ENCODE measurements at regions not wholly inside any gene's neighbourhood (a gene's known extent, or its start where the extent isn't known, plus 50 kb on each side); places are given as distances from the start of the nearest gene placed in this dataset.

DNA sequence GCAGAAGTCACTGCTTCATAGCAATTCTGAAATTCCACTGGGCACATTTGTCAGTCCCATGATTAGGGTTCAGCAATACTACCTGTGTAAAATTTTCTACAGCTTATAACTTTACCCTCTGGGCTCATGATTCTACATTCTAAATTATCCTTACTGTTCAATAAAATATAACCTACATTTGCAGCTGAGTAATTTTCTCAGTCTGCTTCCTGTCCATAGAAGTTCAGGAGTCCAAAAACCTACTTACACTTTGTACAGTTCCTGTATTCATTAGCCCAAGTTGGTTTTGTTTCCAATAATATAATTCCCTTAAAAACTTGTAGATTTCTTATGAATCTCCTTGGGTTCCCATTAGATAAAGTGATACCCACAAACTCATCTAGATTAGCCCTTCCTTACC lies 295.3 kb downstream of the SP3 start:
- no peak for DNase-seq (ENCODE audit: low read depth)

DNA sequence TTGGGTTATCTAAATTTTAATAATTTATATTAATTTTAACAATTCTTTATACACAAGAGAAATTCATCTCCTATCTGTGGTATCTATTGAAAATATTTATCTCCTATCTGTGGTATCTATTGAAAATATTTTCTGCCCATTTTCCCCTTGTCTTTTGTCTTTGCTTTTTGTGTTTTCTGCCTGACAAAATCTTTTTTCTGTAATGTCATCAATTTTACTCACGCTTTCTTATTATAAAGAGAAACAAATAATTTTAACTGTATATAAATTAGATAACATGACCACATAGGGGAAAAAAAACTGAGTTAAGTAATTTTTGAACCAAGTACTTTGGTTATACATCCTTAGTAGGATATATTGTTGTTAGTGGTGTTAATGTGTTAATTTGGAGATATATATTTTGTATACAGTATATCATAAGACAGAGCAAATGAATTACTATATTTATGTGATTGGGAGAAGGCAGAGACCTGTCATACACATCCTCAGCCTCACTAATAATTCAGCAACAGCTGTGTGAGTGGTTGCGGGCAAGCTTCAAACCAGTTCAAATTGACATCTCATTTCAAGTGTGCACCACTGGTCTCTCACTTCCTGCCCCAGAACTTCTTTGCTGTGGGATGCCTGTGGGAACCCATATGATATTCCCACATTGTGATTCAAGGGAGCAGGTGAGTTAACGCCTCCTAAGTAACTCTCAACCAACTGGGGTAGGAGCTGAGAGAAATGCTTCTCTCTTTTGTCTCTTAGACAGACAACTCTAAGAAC lies 292.4 kb downstream of the SP3 start:
- DNase-seq (ENCODE audit: low read depth): no peak

DNA sequence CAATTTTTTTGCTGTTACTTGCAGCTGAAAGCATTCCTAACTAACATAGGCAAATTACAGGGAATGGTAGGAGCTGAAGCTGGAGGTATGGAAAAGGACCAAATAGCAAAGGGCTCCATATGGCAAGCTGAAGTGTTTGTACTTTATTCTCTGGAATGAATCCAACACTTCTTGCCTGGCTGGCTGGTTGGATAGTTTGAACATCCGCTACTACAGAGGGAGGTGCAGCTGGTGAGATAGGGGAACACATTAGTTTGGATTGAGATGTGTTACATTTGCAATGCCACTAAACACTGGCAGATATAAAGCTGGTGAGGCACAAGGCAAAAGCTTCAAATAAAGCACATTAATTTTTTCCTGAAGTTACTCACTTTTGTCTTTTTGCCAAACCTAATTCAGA lies 291.5 kb downstream of the SP3 start:
- DNase-seq (ENCODE audit: low read depth): no peak

DNA sequence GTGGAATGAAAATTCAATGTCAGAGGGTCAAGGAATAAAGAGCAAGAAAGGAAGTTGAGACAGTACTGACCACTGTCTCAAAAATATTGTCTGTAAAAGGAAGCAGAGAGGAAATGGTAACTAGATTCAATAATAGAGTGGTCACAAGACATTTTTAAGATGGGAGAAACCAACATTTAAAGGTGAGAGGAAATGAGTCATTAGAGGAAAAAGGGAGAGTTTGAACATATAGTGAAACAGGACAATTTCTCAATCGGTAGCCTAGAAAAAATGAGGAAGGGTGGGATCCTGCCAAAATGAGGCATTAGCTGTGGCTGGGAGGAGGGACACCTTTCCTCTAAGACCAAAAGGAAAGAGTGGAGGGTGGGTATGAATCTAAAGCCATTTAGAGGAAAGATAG lies 288.5 kb downstream of the SP3 start:
- DNase-seq (ENCODE audit: low read depth): no peak

DNA sequence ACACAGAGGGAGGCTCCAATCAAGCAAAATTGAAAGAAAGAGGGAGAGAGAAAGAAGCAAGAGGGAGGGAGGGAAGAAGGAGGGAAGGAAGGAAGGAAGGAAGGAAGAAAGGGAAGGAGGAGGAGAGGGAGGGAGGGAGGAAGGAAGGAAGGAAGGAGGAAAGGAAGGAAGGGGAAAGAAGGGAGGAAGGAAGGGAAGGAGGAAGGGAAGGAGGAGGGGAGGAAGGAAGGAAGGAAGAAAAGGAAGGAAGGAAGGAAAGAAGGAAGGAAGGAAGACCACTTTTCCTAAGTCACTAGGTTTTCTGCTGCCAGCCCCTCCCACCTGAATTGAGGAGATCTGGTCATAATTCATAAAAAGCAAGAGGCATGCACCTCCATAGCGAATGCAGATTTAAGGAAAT lies 287.0 kb downstream of the SP3 start:
- DNase-seq (ENCODE audit: low read depth): no peak

GRCh38 chr2:173680574-173680973 lies 284.6 kb downstream of the SP3 start:
- no peak for DNase-seq (ENCODE audit: low read depth)

DNA sequence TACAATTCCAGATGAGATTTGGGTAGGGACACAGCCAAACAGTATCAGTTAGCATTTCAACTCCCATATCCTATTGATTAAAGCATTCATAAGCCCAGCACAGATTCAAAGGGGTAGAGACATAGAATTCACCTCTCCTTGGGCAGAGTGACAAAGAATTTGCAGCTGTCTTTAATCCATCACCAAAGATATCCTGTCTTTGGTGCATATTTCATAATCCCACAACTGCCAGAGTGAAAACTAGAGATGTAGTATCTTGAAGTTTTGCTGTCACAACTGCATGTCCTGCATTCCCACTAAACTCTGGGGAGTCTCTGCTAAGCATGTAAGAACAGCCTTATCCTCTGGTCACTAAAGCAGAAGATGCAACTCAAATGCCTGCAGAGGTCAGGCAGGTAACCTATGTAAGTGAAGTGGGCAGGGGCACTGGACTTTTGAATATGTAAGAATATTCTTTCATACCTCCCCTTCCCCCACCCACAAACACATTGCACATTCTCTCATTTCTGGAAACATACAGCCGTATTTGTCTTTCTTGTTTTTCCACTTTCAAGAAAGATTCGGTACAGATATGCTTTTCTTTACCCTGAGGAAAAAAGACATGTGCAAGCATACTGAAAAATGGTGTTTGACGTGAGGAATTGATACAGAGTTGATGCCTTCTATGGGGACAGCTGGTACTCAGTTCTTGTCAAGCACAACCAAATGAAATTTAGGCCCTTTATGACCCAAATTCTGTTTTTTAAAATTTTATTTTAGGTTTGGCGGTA lies 283.1 kb downstream of the SP3 start:
- no peak for DNase-seq (ENCODE audit: low read depth)

- DNase-seq (ENCODE audit: low read depth): no peak
These were observed 280.2 kb downstream of the SP3 start for GRCh38 chr2:173684896-173685459.

- DNase-seq (ENCODE audit: low read depth): no peak
These were observed 274.8 kb downstream of the SP3 start for GRCh38 chr2:173690349-173690748.

GRCh38 chr2:173692068-173692467 lies 273.1 kb downstream of the SP3 start:
- no peak for DNase-seq (ENCODE audit: low read depth)

- no peak for DNase-seq (ENCODE audit: low read depth)
These were observed 272.1 kb downstream of the SP3 start for GRCh38 chr2:173693044-173693589.

DNA sequence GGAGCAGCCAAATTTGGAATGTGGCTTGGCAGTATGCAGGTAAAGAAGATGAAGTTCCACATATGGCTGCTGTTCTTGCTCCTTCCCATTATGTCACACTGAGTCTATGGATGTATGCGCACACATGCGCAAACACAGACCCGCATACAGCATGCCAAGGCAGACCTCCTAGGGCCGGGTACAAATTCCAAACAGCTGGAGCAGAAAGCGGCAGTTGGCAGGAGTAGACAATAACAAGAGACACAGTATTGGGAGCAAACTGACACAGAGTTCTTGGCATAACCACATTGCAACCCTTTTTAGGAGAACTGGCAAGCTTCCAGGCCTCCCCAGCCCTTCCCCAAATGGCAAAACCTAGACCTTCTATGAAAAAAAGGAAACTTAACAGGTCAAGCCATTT lies 268.9 kb downstream of the SP3 start:
- no peak for DNase-seq (ENCODE audit: low read depth)

DNA sequence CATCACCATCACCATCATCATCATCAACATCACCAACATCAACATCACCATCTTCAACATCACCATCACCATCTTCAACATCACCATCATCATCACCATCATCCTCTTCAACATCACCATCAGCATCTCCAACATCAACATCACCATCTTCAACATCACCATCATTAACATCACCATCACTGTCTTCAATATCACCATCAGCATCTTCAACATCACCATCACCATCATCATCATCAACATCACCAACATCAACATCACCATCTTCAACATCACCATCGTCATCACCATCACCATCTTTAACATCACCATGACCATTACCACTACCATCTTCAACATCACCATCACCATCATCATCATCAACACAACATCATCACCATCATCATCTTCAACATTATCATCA lies 267.2 kb downstream of the SP3 start:
- DNase-seq (ENCODE audit: low read depth): no peak

- no peak for DNase-seq (ENCODE audit: low read depth)
These were observed 259.5 kb downstream of the SP3 start for GRCh38 chr2:173705656-173706055.

GRCh38 chr2:173706936-173707335 lies 258.2 kb downstream of the SP3 start:
- DNase-seq (ENCODE audit: low read depth): no peak

- DNase-seq (ENCODE audit: low read depth): no peak
These were observed 256.4 kb downstream of the SP3 start for GRCh38 chr2:173708806-173709205.

- DNase-seq (ENCODE audit: low read depth): no peak
These were observed 253.4 kb downstream of the SP3 start for GRCh38 chr2:173711816-173712215.

DNA sequence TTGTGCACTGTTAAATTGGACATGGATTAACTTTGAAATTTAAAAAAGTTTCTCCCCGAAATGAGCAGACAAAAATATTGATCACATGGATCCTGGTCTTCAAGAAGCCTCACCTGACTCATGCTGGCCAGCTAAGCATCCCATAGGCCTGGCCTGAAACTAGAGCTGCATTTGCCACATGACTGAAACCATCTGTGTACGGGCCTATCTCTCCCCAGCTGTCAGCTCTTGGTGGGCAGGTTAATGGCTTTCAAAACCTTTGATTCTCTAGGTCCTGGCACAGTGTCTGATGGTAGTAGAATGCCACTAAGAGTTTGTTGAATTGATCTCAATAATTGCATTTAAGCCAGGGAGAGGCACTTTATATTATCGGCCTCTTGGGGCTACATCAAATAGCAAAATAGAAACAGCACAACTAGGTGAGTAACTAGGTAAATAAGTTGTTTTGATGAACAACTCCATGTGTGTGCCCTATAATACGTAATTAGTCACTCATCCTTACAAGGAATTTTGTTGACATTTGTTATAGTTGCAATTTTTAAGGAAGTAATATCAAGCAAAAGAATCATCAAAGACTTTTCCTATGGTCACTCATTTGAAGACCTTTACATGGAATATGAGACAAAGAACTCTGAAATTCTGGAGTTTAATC lies 251.1 kb downstream of the SP3 start:
- DNase-seq (ENCODE audit: low read depth): no peak

DNA sequence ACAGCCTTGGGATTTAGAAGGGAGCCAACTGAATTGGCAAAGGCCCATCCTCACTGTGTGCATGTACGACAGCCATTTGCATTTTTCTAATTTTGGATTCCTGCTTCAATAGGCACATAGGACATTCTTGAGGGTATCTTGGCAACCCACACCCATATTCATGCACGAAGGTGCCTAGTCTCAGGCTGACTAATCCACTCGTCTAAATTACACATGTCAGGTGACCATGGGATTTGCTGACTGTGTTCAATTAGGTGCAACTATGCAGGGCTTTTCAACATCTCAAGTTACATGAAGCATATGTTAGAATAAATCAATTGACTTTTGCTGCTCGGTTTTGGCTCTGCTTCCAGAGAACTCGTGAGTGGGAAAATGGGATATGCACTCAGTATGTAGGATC lies 249.7 kb downstream of the SP3 start:
- DNase-seq (ENCODE audit: low read depth): no peak

DNA sequence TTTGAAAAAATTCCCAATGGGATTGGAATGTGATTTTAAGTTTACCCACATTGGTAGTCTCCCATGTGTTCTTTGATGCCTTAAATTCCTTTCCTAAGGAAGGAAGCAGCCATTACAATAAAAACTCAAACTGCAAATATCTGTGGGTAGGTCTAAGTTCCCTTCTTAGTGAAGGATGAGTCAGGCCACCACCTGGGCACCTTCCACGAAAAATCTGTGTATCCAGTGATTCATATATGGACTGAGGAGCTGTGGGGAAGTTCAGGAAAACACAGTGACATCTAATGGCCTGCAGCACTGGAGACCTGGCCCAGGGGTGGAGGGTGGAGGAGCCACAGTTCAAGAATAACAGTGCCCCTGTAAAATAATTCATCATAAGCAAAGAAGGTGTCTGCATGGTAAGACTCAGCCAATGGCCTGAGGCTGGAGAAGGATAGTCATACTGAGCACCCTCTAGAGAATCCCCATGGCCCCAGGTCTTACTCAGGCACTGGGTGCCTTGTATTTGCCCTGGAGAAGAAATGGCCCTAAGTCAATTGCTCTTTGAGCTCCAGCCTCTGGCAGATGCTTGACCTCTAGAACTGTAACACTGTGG lies 248.6 kb downstream of the SP3 start:
- no peak for DNase-seq (ENCODE audit: low read depth)

DNA sequence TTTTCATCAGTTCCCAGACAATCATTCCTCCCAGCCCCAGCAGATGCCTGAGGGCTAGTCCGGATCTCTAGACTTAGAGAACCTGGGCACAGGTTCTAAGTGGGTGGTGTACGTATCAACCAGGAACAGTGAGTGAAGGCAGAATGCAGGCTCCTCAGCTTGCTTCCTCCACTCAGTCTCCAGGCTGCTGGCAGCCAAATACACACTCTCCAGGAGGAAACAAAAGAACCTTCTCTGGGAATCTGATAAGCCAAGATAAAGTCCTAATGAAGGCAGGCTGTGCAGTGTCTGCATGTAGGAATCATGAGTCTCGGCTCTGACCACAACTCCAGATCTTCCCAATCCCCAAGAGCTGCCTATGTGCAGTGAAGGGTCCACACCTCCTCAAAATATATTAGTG lies 245.7 kb downstream of the SP3 start:
- DNase-seq (ENCODE audit: low read depth): no peak

DNA sequence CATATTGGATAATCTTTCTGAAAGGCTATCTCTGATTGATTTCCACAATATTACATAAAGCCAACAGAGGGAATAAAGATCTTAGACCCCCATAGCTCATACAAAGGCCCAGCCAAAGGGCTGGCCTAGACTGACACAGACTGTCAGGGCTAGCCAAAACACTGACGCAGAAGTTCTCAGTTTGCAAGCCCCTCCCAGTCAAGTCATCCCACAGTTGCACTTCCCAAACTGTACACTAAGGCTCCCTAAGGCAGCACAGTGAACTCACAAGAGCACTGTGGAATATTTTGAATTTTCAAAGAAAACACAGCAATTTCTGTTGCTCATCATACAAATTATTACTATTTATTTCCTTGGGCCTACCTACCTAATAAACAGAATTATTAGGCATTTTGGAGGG lies 244.9 kb downstream of the SP3 start:
- peak; percentile 38 for DNase-seq (ENCODE audit: low read depth)

Measured in iris pigment epithelial cell (primary cell).